GM21737 (cell line): ENCODE measurements at regions not wholly inside any gene's neighbourhood (a gene's known extent, or its start where the extent isn't known, plus 50 kb on each side); places are given as distances from the start of the nearest gene placed in this dataset.

ENCODE experiments used
- ATAC-seq: cut with Tn5 transposase; IDR thresholded peaks from one replicate; pipeline ENCODE4 v1.9.1; 2021; ENCODE audit warnings: mild to moderate bottlenecking, moderate library complexity; ENCODE audit not compliant: unreplicated experiment

- no peak for ATAC-seq
Observed at GRCh38 chr11:32315121-32315520, 120.2 kb downstream of the WT1 start.

GRCh38 chr11:32316232-32316631, 119.1 kb downstream of the WT1 start:
- ATAC-seq: no peak

GRCh38 chr11:32316858-32317642, 118.3 kb downstream of the WT1 start:
- no peak for ATAC-seq

GRCh38 chr11:32317643-32318042, 117.7 kb downstream of the WT1 start:
- ATAC-seq: no peak

GRCh38 chr11:32318071-32319055, 117.0 kb downstream of the WT1 start:
- ATAC-seq: no peak

GRCh38 chr11:32323814-32324130, 111.6 kb downstream of the WT1 start:
- no peak for ATAC-seq

- no peak for ATAC-seq
Observed at GRCh38 chr11:32325187-32325586, 110.2 kb downstream of the WT1 start.

- ATAC-seq: no peak
Observed at GRCh38 chr11:32325725-32326124, 109.6 kb downstream of the WT1 start.

- ATAC-seq: no peak
Observed at GRCh38 chr11:32326522-32326921, 108.8 kb downstream of the WT1 start.

GRCh38 chr11:32328392-32328791, 106.9 kb downstream of the WT1 start:
- ATAC-seq: no peak

- no peak for ATAC-seq
Observed at GRCh38 chr11:32331098-32331497, 104.2 kb downstream of the WT1 start.

GRCh38 chr11:32331792-32332191, 103.5 kb downstream of the WT1 start:
- no peak for ATAC-seq

- no peak for ATAC-seq
Observed at GRCh38 chr11:32332990-32333319, 102.4 kb downstream of the WT1 start.

- no peak for ATAC-seq
Observed at GRCh38 chr11:32333320-32333991, 101.9 kb downstream of the WT1 start.

GRCh38 chr11:32334822-32335221, 100.5 kb downstream of the WT1 start:
- ATAC-seq: no peak
